Progenitor cell of endocrine pancreas (in vitro differentiated cells): ENCODE measurements at regions not wholly inside any gene's neighbourhood (a gene's known extent, or its start where the extent isn't known, plus 50 kb on each side); places are given as distances from the start of the nearest gene placed in this dataset.
A peak's percentile ranks its signal among the peaks of the same experiment; 100 is the strongest.

Experiments used
- DNase-seq: peaks from one replicate; pipeline ENCODE4 v3.0.0; 2021; ENCODE audit warnings: low spot score; ENCODE audit not compliant: unreplicated experiment
- H3K27ac Mint-ChIP-seq: 2 replicates; pipeline ENCODE4 v1.8.0; 2021; ENCODE audit warnings: mild to moderate bottlenecking, moderate library complexity, mixed read lengths
- H3K27me3 Mint-ChIP-seq: 2 replicates; pipeline ENCODE4 v1.8.0; 2021; ENCODE audit warnings: mixed read lengths
- H3K36me3 Mint-ChIP-seq: 2 replicates; pipeline ENCODE4 v1.8.0; 2022; ENCODE audit warnings: mixed read lengths; ENCODE audit not compliant: insufficient read depth
- H3K4me1 Mint-ChIP-seq: 2 replicates; pipeline ENCODE4 v1.8.0; 2021; ENCODE audit warnings: low read depth, mixed read lengths
- H3K4me3 Mint-ChIP-seq: 2 replicates; pipeline ENCODE4 v1.8.0; 2021; ENCODE audit warnings: low read depth, mild to moderate bottlenecking, moderate library complexity, mixed read lengths
- H3K9me3 Mint-ChIP-seq: 2 replicates; pipeline ENCODE4 v1.8.0; 2021; ENCODE audit warnings: low read depth, mixed read lengths
- CTCF ChIP-seq: fragments of 200-600 bp; sonication (generic); IDR thresholded peaks from one replicate; pipeline ENCODE4 v1.5.0; 2021; ENCODE audit warnings: antibody characterized with exemption, mild to moderate bottlenecking; ENCODE audit not compliant: unreplicated experiment

- Mint-ChIP-seq H3K4me1 (peaks cover 13% of the 10 kb centered on the region), H3K4me3 (peak overlapping the region; percentile 67), H3K27me3 (no peaks in the 10 kb centered on the region), H3K36me3 (no peaks in the 10 kb centered on the region), H3K9me3 (no peaks in the 10 kb centered on the region), H3K27ac (peak overlapping the region; percentile 75)
- TF ChIP-seq CTCF: no peak
- DNase-seq: no peak
Observed at GRCh38 chr6:41428996-41429421, 93.6 kb downstream of the NCR2 start.

- H3K36me3 Mint-ChIP-seq: no peaks in the 10 kb centered on the region
- H3K27ac Mint-ChIP-seq: peak overlapping the region; percentile 65
- H3K27me3 Mint-ChIP-seq: no peaks in the 10 kb centered on the region
- H3K4me3 Mint-ChIP-seq: peak overlapping the region; percentile 34
- TF ChIP-seq CTCF: no peak
- H3K4me1 Mint-ChIP-seq: peaks cover 13% of the 10 kb centered on the region
- DNase-seq: no peak
- H3K9me3 Mint-ChIP-seq: no peaks in the 10 kb centered on the region
Observed at GRCh38 chr6:41429506-41430504, 94.4 kb downstream of the NCR2 start.

GRCh38 chr6:41430875-41431274 lies 95.5 kb downstream of the NCR2 start:
- no peaks in the 10 kb centered on the region for H3K9me3 Mint-ChIP-seq
- no peak for DNase-seq
- H3K4me1 Mint-ChIP-seq: peaks cover 13% of the 10 kb centered on the region
- no peak overlapping the region for H3K27ac Mint-ChIP-seq
- H3K4me3 Mint-ChIP-seq: no peak overlapping the region
- H3K36me3 Mint-ChIP-seq: no peaks in the 10 kb centered on the region
- TF ChIP-seq CTCF: no peak
- no peaks in the 10 kb centered on the region for H3K27me3 Mint-ChIP-seq

- DNase-seq: no peak
- no peak overlapping the region for H3K27ac Mint-ChIP-seq
- no peaks in the 10 kb centered on the region for H3K27me3 Mint-ChIP-seq
- H3K36me3 Mint-ChIP-seq: no peaks in the 10 kb centered on the region
- no peak for TF ChIP-seq CTCF
- H3K4me3 Mint-ChIP-seq: no peak overlapping the region
- H3K9me3 Mint-ChIP-seq: no peaks in the 10 kb centered on the region
- H3K4me1 Mint-ChIP-seq: peaks cover 13% of the 10 kb centered on the region
Observed at GRCh38 chr6:41432280-41432679, 96.9 kb downstream of the NCR2 start.

- DNase-seq: no peak
- no peaks in the 10 kb centered on the region for H3K27me3 Mint-ChIP-seq
- H3K36me3 Mint-ChIP-seq: no peaks in the 10 kb centered on the region
- H3K9me3 Mint-ChIP-seq: no peaks in the 10 kb centered on the region
- peaks cover 14% of the 10 kb centered on the region for H3K4me1 Mint-ChIP-seq
- no peak overlapping the region for H3K4me3 Mint-ChIP-seq
- TF ChIP-seq CTCF: no peak
- no peak overlapping the region for H3K27ac Mint-ChIP-seq
Observed at GRCh38 chr6:41434803-41435481, 99.5 kb downstream of the NCR2 start.
